HCEC 1CT (cell line): ENCODE measurements at regions not wholly inside any gene's neighbourhood (a gene's known extent, or its start where the extent isn't known, plus 50 kb on each side); places are given as distances from the start of the nearest gene placed in this dataset.
A peak's percentile ranks its signal among the peaks of the same experiment; 100 is the strongest.

Experiments
- DNase-seq: peaks from one replicate; pipeline ENCODE4 v3.0.0-alpha.2; 2017

- DNase-seq = no peak
These were observed 79.8 kb upstream of the WNT4 start for GRCh38 chr1:22222723-22223122.

- no peak for DNase-seq
These were observed 80.3 kb upstream of the WNT4 start for GRCh38 chr1:22223176-22223575.

GRCh38 chr1:22224091-22224490 is 81.2 kb upstream of the WNT4 start:
- no peak for DNase-seq

- DNase-seq = no peak
These were observed 81.7 kb upstream of the WNT4 start for GRCh38 chr1:22224631-22225030.

- no peak for DNase-seq
These were observed 83.1 kb upstream of the WNT4 start for GRCh38 chr1:22225858-22226589.

GRCh38 chr1:22228074-22228473 is 85.2 kb upstream of the WNT4 start:
- no peak for DNase-seq

GRCh38 chr1:22228505-22228911 is 85.6 kb upstream of the WNT4 start:
- DNase-seq = no peak

- DNase-seq = peak; percentile 22
These were observed 86.5 kb upstream of the WNT4 start for GRCh38 chr1:22229379-22229778.

- DNase-seq = no peak
These were observed 88.2 kb upstream of the WNT4 start for GRCh38 chr1:22231068-22231593.

- no peak for DNase-seq
These were observed 89.2 kb upstream of the WNT4 start for GRCh38 chr1:22231995-22232690.

GRCh38 chr1:22233222-22233621 is 90.3 kb upstream of the WNT4 start:
- DNase-seq = no peak

GRCh38 chr1:22234476-22235030 is 91.7 kb upstream of the WNT4 start:
- no peak for DNase-seq

GRCh38 chr1:22236166-22236565 is 93.3 kb upstream of the WNT4 start:
- no peak for DNase-seq

GRCh38 chr1:22236900-22237299 is 94.0 kb upstream of the WNT4 start:
- no peak for DNase-seq

- no peak for DNase-seq
These were observed 94.7 kb upstream of the WNT4 start for GRCh38 chr1:22237433-22238093.

- no peak for DNase-seq
These were observed 95.7 kb upstream of the WNT4 start for GRCh38 chr1:22238356-22239224.

- DNase-seq = no peak
These were observed 96.5 kb upstream of the WNT4 start for GRCh38 chr1:22239378-22239777.

- DNase-seq = no peak
These were observed 98.4 kb upstream of the WNT4 start for GRCh38 chr1:22241250-22241649.

- DNase-seq = no peak
These were observed 98.9 kb upstream of the WNT4 start for GRCh38 chr1:22241811-22242210.

GRCh38 chr1:22245100-22245650 is 102.3 kb upstream of the WNT4 start:
- no peak for DNase-seq

- no peak for DNase-seq
These were observed 102.8 kb upstream of the WNT4 start for GRCh38 chr1:22245726-22246125.
